CD14-positive monocyte (primary cell): ENCODE measurements at regions not wholly inside any gene's neighbourhood (a gene's known extent, or its start where the extent isn't known, plus 50 kb on each side); places are given as distances from the start of the nearest gene placed in this dataset.

Source experiments
- DNase-seq, 3 donors: peaks; one replicate each; pipeline ENCODE4 v3.0.0-alpha.2; 2011 to 2022
- H2AFZ ChIP-seq: 2 replicates; pipeline ENCODE4 v1.6.0; 2012; ENCODE audit warnings: mild to moderate bottlenecking, low read depth, low read length, inconsistent platforms; ENCODE audit not compliant: insufficient read depth, poor library complexity, severe bottlenecking
- H3K27ac ChIP-seq, 2 donors: 1 replicate in 1 of 2; 2 replicates in 1 of 2; pipeline ENCODE4 v1.5.1; 2012 to 2013; ENCODE audit warnings: low read length in 2 of 2, control low read depth in 1 of 2, inconsistent platforms in 1 of 2, low read depth in 1 of 2, mild to moderate bottlenecking in 1 of 2
- H3K27me3 ChIP-seq, 2 donors: one replicate each; pipeline versions ENCODE4 v1.6.0 to v1.6.1; 2011 to 2013; ENCODE audit warnings: low read length in 2 of 2; ENCODE audit not compliant: control insufficient read depth in 2 of 2, insufficient read depth in 2 of 2
- H3K36me3 ChIP-seq, 2 donors: replicated peaks in 1 of 2; 1 replicate in 1 of 2; 2 replicates in 1 of 2; pipeline versions ENCODE4 v1.5.1 to v1.6.1; 2012 to 2013; ENCODE audit warnings: low read length in 2 of 2, control low read depth in 1 of 2, inconsistent platforms in 1 of 2, mild to moderate bottlenecking in 1 of 2; ENCODE audit not compliant: insufficient read depth in 2 of 2, control insufficient read depth in 1 of 2
- H3K4me1 ChIP-seq, 2 donors: 1 replicate in 1 of 2; 2 replicates in 1 of 2; pipeline versions ENCODE4 v1.5.1 to v1.6.1; 2012 to 2013; ENCODE audit warnings: low read length in 2 of 2, control low read depth in 1 of 2, inconsistent platforms in 1 of 2, mild to moderate bottlenecking in 1 of 2, moderate library complexity in 1 of 2; ENCODE audit not compliant: insufficient read depth in 2 of 2, control insufficient read depth in 1 of 2
- H3K4me2 ChIP-seq: replicated peaks from 2 replicates; pipeline ENCODE3; 2012; ENCODE audit warnings: low read length, moderate library complexity, mild to moderate bottlenecking; ENCODE audit not compliant: poor library complexity, severe bottlenecking; ENCODE audit errors: extremely low read depth
- H3K4me3 ChIP-seq, 3 experiments: fragments of 200-600 bp in 1 of 3; sonication (generic) in 1 of 3; replicated peaks in 1 of 3; 1 replicate in 2 of 3; 2 replicates in 1 of 3; pipeline ENCODE4 v1.5.1; 2011 to 2013; ENCODE audit warnings: low read length in 3 of 3, mild to moderate bottlenecking in 3 of 3, control low read depth in 2 of 3, low read depth in 2 of 3, inconsistent platforms in 1 of 3, moderate library complexity in 1 of 3
- H3K79me2 ChIP-seq: 2 replicates; pipeline ENCODE4 v1.6.0; 2012; ENCODE audit warnings: mild to moderate bottlenecking, control low read depth, inconsistent platforms, low read length, moderate library complexity; ENCODE audit not compliant: insufficient read depth
- H3K9ac ChIP-seq: 2 replicates; pipeline ENCODE4 v1.6.0; 2017; ENCODE audit warnings: low read length, mild to moderate bottlenecking; ENCODE audit not compliant: insufficient read depth, poor library complexity, severe bottlenecking
- H3K9me3 ChIP-seq, 2 donors: replicated peaks in 1 of 2; 1 replicate in 1 of 2; 2 replicates in 1 of 2; pipeline versions ENCODE4 v1.5.1 to v1.6.1; 2012 to 2013; ENCODE audit warnings: low read length in 2 of 2, control low read depth in 1 of 2; ENCODE audit not compliant: control insufficient read depth in 1 of 2, insufficient read depth in 1 of 2
- H4K20me1 ChIP-seq: 2 replicates; pipeline ENCODE4 v1.6.0; 2012; ENCODE audit warnings: mild to moderate bottlenecking, low read length, control low read depth, moderate library complexity; ENCODE audit not compliant: insufficient read depth
- H3K27ac Mint-ChIP-seq, 7 donors: one replicate each; pipeline ENCODE4 v1.8.0; 2020; ENCODE audit warnings: mild to moderate bottlenecking in 7 of 7, mixed read lengths in 7 of 7, moderate library complexity in 6 of 7, inconsistent platforms in 2 of 7
- H3K27me3 Mint-ChIP-seq, 3 donors: one replicate each; pipeline ENCODE4 v1.8.0; 2021 to 2022; ENCODE audit warnings: low read depth in 3 of 3, mild to moderate bottlenecking in 3 of 3, mixed read lengths in 3 of 3, moderate library complexity in 3 of 3, inconsistent platforms in 1 of 3
- H3K36me3 Mint-ChIP-seq, 2 donors: one replicate each; pipeline ENCODE4 v1.8.0; 2020; ENCODE audit warnings: mixed read lengths in 2 of 2, inconsistent platforms in 1 of 2, mild to moderate bottlenecking in 1 of 2
- H3K4me1 Mint-ChIP-seq: one replicate; pipeline ENCODE4 v1.8.0; 2020; ENCODE audit warnings: mild to moderate bottlenecking, mixed read lengths
- H3K4me3 Mint-ChIP-seq, 2 donors: one replicate each; pipeline ENCODE4 v1.8.0; 2020; ENCODE audit warnings: mild to moderate bottlenecking in 2 of 2, mixed read lengths in 2 of 2, moderate library complexity in 1 of 2
- H3K9me3 Mint-ChIP-seq, 7 donors: one replicate each; pipeline ENCODE4 v1.8.0; 2020 to 2022; ENCODE audit warnings: mixed read lengths in 7 of 7, mild to moderate bottlenecking in 6 of 7, moderate library complexity in 6 of 7, inconsistent platforms in 2 of 7
- CTCF ChIP-seq: fragments of 200-600 bp; IDR thresholded peaks from one replicate; pipeline ENCODE4 v1.8.0; 2022; ENCODE audit warnings: antibody characterized with exemption, mild to moderate bottlenecking
- WGBS: methylation state at CpG from one replicate; pipeline ENCODE4 v1.1.5; 2013; ENCODE audit warnings: missing lambda C conversion rate; ENCODE audit not compliant: insufficient coverage; 5-methylcytosine and 5-hydroxymethylcytosine counted together
- intact Hi-C, 2 donors: fragments of 100-400 bp; cut with micrococcal nuclease; formaldehyde crosslinking; loops; one replicate each; pipeline versions ENCODE4 v1.15.0 to v1.15.1; 2023

- peaks cover 7 to 15% of the 10 kb centered on the region in 2 donors for H3K4me1 ChIP-seq
- Mint-ChIP-seq H3K4me1 (peaks cover 19% of the 10 kb centered on the region), H3K27ac (no peak overlapping the region), H3K9me3 (peaks cover 7 to 13% (median 8%) of the 10 kb centered on the region in 7 donors), H3K4me3 (no peak overlapping the region), H3K36me3 (no peaks in the 10 kb centered on the region), H3K27me3 (peaks cover 2 to 4% (median 4%) of the 10 kb centered on the region in 3 donors)
- H3K27ac ChIP-seq = no peak overlapping the region
- no peaks in the 10 kb centered on the region for H3K36me3 ChIP-seq
- H3K9me3 ChIP-seq = peaks cover 8 to 16% of the 10 kb centered on the region in 2 donors
- no peak overlapping the region for H3K9ac ChIP-seq
- DNase-seq = no peak
- no peaks in the 10 kb centered on the region for H3K27me3 ChIP-seq
- H3K4me2 ChIP-seq = no peak overlapping the region
- no peaks in the 10 kb centered on the region for H3K79me2 ChIP-seq
- no peak overlapping the region for H3K4me3 ChIP-seq
- no peak overlapping the region for H2AFZ ChIP-seq
- no CpG with 5 or more reads among the region's 1 CpG for WGBS
- no peaks in the 10 kb centered on the region for H4K20me1 ChIP-seq
- TF ChIP-seq CTCF = no peak
- intact Hi-C loops = no loop called here
Measured at GRCh38 chr6:26292709-26293108, 72.3 kb upstream of the BTN3A2 start.

GRCh38 chr6:26294302-26294701 lies 70.7 kb upstream of the BTN3A2 start:
- Mint-ChIP-seq H3K4me3 (no peak overlapping the region), H3K27me3 (peaks cover 2 to 4% (median 4%) of the 10 kb centered on the region in 3 donors), H3K9me3 (peaks cover 0 to 4% (median 0%) of the 10 kb centered on the region in 7 donors), H3K36me3 (no peaks in the 10 kb centered on the region), H3K27ac (no peak overlapping the region), H3K4me1 (peaks cover 19% of the 10 kb centered on the region)
- Histone ChIP-seq H3K9ac (no peak overlapping the region), H3K79me2 (no peaks in the 10 kb centered on the region), H2AFZ (no peak overlapping the region), H3K9me3 (peaks cover 0 to 3% of the 10 kb centered on the region in 2 donors), H3K27ac (no peak overlapping the region), H3K4me3 (no peak overlapping the region), H3K4me2 (no peak overlapping the region), H3K4me1 (peaks cover 7 to 15% of the 10 kb centered on the region in 2 donors), H3K36me3 (no peaks in the 10 kb centered on the region), H3K27me3 (no peaks in the 10 kb centered on the region), H4K20me1 (no peaks in the 10 kb centered on the region)
- no peak for DNase-seq
- TF ChIP-seq CTCF = no peak
- intact Hi-C loops = no loop called here
- WGBS = 96% methylated on average over 7 of the region's 8 CpGs
